A673 (cell line): ENCODE measurements at regions not wholly inside any gene's neighbourhood (a gene's known extent, or its start where the extent isn't known, plus 50 kb on each side); places are given as distances from the start of the nearest gene placed in this dataset.
A peak's percentile ranks its signal among the peaks of the same experiment; 100 is the strongest.

Source experiments
- BruUV-seq: library from RNA; stranded (reverse); fragments of 400-500 nt; replicated peaks from 2 replicates; lab custom pipeline; 2021; lab: Mats Ljungman, UMichigan
- CTCF ChIA-PET: fragments of 300-600 bp; sonication (Branson Sonifier 250); formaldehyde crosslinking; loops from one replicate; lab custom pipeline; 2022; ENCODE audit warnings: antibody characterized with exemption; lab: Charles Lee
- POLR2A ChIA-PET: fragments of 300-600 bp; sonication (Branson Sonifier 250); formaldehyde crosslinking; loops from one replicate; lab custom pipeline; 2022; ENCODE audit warnings: antibody characterized with exemption; ENCODE audit not compliant: low non-redundant PET; lab: Charles Lee
- DNase-seq: peaks from one replicate; pipeline ENCODE4 v3.0.0-alpha.2; 2015; ENCODE audit warnings: low spot score
- H3K27ac ChIP-seq: fragments of 200-600 bp; sonication (generic); 2 replicates; pipeline ENCODE4 v1.5.1; 2016; ENCODE audit warnings: mixed run types, low read depth, mild to moderate bottlenecking, mixed read lengths, antibody characterized with exemption, low read length; ENCODE audit not compliant: poor library complexity, severe bottlenecking
- H3K27me3 ChIP-seq: fragments of 200-600 bp; sonication (generic); replicated peaks from 2 replicates; pipeline ENCODE4 v1.6.1; 2017; ENCODE audit warnings: mixed run types, low read depth, mild to moderate bottlenecking, mixed read lengths, antibody characterized with exemption, low read length; ENCODE audit not compliant: insufficient read depth, poor library complexity
- H3K36me3 ChIP-seq: fragments of 200-600 bp; sonication (generic); 2 replicates; pipeline ENCODE4 v1.6.1; 2016; ENCODE audit warnings: mixed run types, mild to moderate bottlenecking, mixed read lengths, antibody characterized with exemption, low read length; ENCODE audit not compliant: insufficient read depth, poor library complexity, severe bottlenecking
- H3K4me1 ChIP-seq: fragments of 200-600 bp; sonication (generic); 2 replicates; pipeline ENCODE4 v1.6.1; 2017; ENCODE audit warnings: mixed run types, mild to moderate bottlenecking, mixed read lengths, antibody characterized with exemption, low read length; ENCODE audit not compliant: insufficient read depth, poor library complexity, severe bottlenecking
- H3K4me3 ChIP-seq: fragments of 200-600 bp; sonication (generic); 2 replicates; pipeline ENCODE4 v1.5.1; 2016; ENCODE audit warnings: low read depth, mixed run types, mild to moderate bottlenecking, mixed read lengths, low read length; ENCODE audit not compliant: poor library complexity, severe bottlenecking
- H3K9me3 ChIP-seq: fragments of 200-600 bp; sonication (generic); 2 replicates; pipeline ENCODE4 v1.6.1; 2016; ENCODE audit warnings: mixed run types, low read depth, mild to moderate bottlenecking, mixed read lengths, antibody characterized with exemption, low read length; ENCODE audit not compliant: poor library complexity, severe bottlenecking
- EZH2 ChIP-seq: fragments of 200-600 bp; sonication (generic); IDR thresholded peaks from 2 replicates; pipeline ENCODE4 v1.6.1; 2017; ENCODE audit warnings: borderline replicate concordance, low read depth, mild to moderate bottlenecking, mixed read lengths, antibody characterized with exemption, low read length; ENCODE audit not compliant: poor library complexity, severe bottlenecking
- intact Hi-C: fragments of 100-400 bp; cut with micrococcal nuclease; formaldehyde crosslinking; loops from one replicate; pipeline ENCODE4 v1.10.0; 2022; ENCODE audit not compliant: unreplicated experiment
- TF ChIP-seq, protein P1 (sequence below): fragments of 300-800, 200-600 bp; sonication (generic); conservative IDR thresholded peaks from 2 replicates; pipeline ENCODE4 v1.5.1; 2017; ENCODE audit warnings: low read depth, mild to moderate bottlenecking, antibody characterized with exemption, low read length, moderate library complexity, mixed read lengths

GRCh38 chr15:91541286-91541685 is 312.2 kb upstream of the SLCO3A1 start:
- H3K9me3 ChIP-seq: no peaks in the 10 kb centered on the region
- TF ChIP-seq, protein P1, sequence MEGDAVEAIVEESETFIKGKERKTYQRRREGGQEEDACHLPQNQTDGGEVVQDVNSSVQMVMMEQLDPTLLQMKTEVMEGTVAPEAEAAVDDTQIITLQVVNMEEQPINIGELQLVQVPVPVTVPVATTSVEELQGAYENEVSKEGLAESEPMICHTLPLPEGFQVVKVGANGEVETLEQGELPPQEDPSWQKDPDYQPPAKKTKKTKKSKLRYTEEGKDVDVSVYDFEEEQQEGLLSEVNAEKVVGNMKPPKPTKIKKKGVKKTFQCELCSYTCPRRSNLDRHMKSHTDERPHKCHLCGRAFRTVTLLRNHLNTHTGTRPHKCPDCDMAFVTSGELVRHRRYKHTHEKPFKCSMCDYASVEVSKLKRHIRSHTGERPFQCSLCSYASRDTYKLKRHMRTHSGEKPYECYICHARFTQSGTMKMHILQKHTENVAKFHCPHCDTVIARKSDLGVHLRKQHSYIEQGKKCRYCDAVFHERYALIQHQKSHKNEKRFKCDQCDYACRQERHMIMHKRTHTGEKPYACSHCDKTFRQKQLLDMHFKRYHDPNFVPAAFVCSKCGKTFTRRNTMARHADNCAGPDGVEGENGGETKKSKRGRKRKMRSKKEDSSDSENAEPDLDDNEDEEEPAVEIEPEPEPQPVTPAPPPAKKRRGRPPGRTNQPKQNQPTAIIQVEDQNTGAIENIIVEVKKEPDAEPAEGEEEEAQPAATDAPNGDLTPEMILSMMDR: no peak
- no peak for TF ChIP-seq EZH2
- H3K36me3 ChIP-seq: no peaks in the 10 kb centered on the region
- ChIA-PET POLR2A (no interaction called here), CTCF (no interaction called here)
- BruUV-seq: no TSS peak
- H3K27ac ChIP-seq: no peak overlapping the region
- DNase-seq: peak; percentile 74
- H3K4me1 ChIP-seq: peaks cover 41% of the 10 kb centered on the region
- intact Hi-C loops: no loop called here
- no peak overlapping the region for H3K4me3 ChIP-seq
- H3K27me3 ChIP-seq: no peaks in the 10 kb centered on the region

DNA sequence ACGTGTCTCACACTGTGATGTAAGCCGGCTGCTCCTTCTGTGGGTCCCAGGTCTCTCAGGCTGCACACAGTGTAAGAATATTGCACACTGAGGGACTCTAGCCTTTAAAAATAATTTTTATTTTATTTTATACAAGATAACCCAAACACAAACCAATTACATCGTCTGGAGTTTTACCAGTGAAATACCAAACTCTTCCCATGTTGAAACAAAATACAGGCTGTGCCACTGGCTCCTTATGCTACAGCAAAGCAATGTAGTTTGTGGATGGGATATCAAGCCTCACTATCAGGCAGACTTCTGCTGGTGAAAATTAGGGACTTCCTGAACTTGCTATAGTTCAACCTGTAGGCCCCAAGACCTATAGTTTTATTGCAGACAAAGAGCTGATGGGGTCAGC is 311.3 kb upstream of the SLCO3A1 start:
- H3K9me3 ChIP-seq: no peaks in the 10 kb centered on the region
- CTCF ChIA-PET: no interaction called here
- POLR2A ChIA-PET: no interaction called here
- no peak overlapping the region for H3K27ac ChIP-seq
- DNase-seq: no peak
- H3K4me3 ChIP-seq: no peak overlapping the region
- H3K36me3 ChIP-seq: no peaks in the 10 kb centered on the region
- intact Hi-C loops: no loop called here
- no TSS peak for BruUV-seq
- peaks cover 32% of the 10 kb centered on the region for H3K4me1 ChIP-seq
- H3K27me3 ChIP-seq: no peaks in the 10 kb centered on the region
- TF ChIP-seq EZH2: no peak
- TF ChIP-seq, protein P1: no peak

- Histone ChIP-seq H3K27ac (no peak overlapping the region), H3K4me1 (no peaks in the 10 kb centered on the region), H3K27me3 (no peaks in the 10 kb centered on the region), H3K36me3 (no peaks in the 10 kb centered on the region), H3K9me3 (no peaks in the 10 kb centered on the region), H3K4me3 (no peak overlapping the region)
- TF ChIP-seq, protein P1: no peak
- no peak for TF ChIP-seq EZH2
- ChIA-PET POLR2A (no interaction called here), CTCF (no interaction called here)
- intact Hi-C loops: no loop called here
- no peak for DNase-seq
- BruUV-seq: no TSS peak
Measured at GRCh38 chr15:91547356-91547755, 306.2 kb upstream of the SLCO3A1 start.
